Esophagus squamous epithelium (tissue), 4 donors: ENCODE measurements at regions not wholly inside any gene's neighbourhood (a gene's known extent, or its start where the extent isn't known, plus 50 kb on each side); places are given as distances from the start of the nearest gene placed in this dataset.

Experiments
- CTCF ChIP-seq, 6 experiments: fragments of 450-650 bp in 4 of 6; fragments of 200-600 bp in 2 of 6; sonication (generic) in 2 of 6; IDR thresholded peaks; one replicate each; pipeline ENCODE4 v1.5.1; 2016 to 2019; ENCODE audit warnings: antibody characterized with exemption in 6 of 6, mild to moderate bottlenecking in 4 of 6, moderate library complexity in 4 of 6
- POLR2A ChIP-seq, 4 donors: fragments of 450-650 bp; IDR thresholded peaks; one replicate each; pipeline ENCODE4 v1.6.1; 2017; ENCODE audit warnings: antibody characterized with exemption in 4 of 4, mild to moderate bottlenecking in 4 of 4, moderate library complexity in 3 of 4

GRCh38 chr15:25185791-25186190 lies 231.0 kb downstream of the SNRPN start:
- TF ChIP-seq CTCF (IDR thresholded peaks at IDR 0.05) (no peak), POLR2A (IDR thresholded peaks at IDR 0.05) (no peak)
